Psoas muscle (tissue), 7 donors: ENCODE measurements at regions not wholly inside any gene's neighbourhood (a gene's known extent, or its start where the extent isn't known, plus 50 kb on each side); places are given as distances from the start of the nearest gene placed in this dataset.

Experiments
- ATAC-seq, 4 donors: fragments of 200-7000 bp; cut with Tn5 transposase; one replicate each; pipeline ENCODE4 v1.9.1; 2020; ENCODE audit warnings: moderate library complexity in 3 of 4, mild to moderate bottlenecking in 2 of 4
- DNase-seq, 2 donors: peaks; one replicate each; pipeline ENCODE4 v3.0.0-alpha.2; 2020
- H3K27ac ChIP-seq: fragments of 200-600 bp; one replicate; pipeline ENCODE4 v1.8.0; 2022
- H3K27me3 ChIP-seq, 3 donors: fragments of 200-600 bp in 1 of 3; one replicate each; pipeline versions ENCODE4 v1.6.1 to v1.8.0; 2013 to 2022; ENCODE audit warnings: low read length in 2 of 3, mild to moderate bottlenecking in 2 of 3, moderate library complexity in 1 of 3; ENCODE audit not compliant: insufficient read depth in 3 of 3
- H3K36me3 ChIP-seq, 2 donors: fragments of 200-600 bp in 1 of 2; one replicate each; pipeline versions ENCODE4 v1.6.1 to v1.8.0; 2013 to 2022; ENCODE audit warnings: low read depth in 1 of 2, mild to moderate bottlenecking in 1 of 2, moderate library complexity in 1 of 2; ENCODE audit not compliant: insufficient read depth in 1 of 2
- H3K4me1 ChIP-seq: fragments of 200-600 bp; one replicate; pipeline ENCODE4 v1.8.0; 2022
- H3K4me3 ChIP-seq: fragments of 200-600 bp; one replicate; pipeline ENCODE4 v1.8.0; 2022; ENCODE audit warnings: mild to moderate bottlenecking
- H3K9me3 ChIP-seq: fragments of 200-600 bp; one replicate; pipeline ENCODE4 v1.8.0; 2022
- WGBS, 3 donors: extraction: QIAGEN DNeasy Blood & Tissue Kit; methylation state at CpG; one replicate each; pipeline versions ENCODE4 v1.1.6 to v1.1.7; 2013; 5-methylcytosine and 5-hydroxymethylcytosine counted together
- intact Hi-C, 2 donors: fragments of 100-400 bp; cut with DNase I; formaldehyde crosslinking; loops; one replicate each; pipeline versions ENCODE4 v1.11.0 to v1.14.2; 2022
- TF ChIP-seq, protein P1 (sequence below): fragments of 200-600 bp; IDR thresholded peaks from one replicate; pipeline ENCODE4 v1.8.0; 2022; ENCODE audit warnings: antibody characterized with exemption
- donor health status: healthy with polysubstance abuse.
- donor health status: DM: no; HTN: no; CAD: no; lungs with moderate emphysema.
- donor health status: Bipolar disorder and iron deficiency.
- donor health status: healthy.
- donor health status: DM: yes; HTN: yes; CAD: no.
- donor health status: DM: no; HTN: no; CAD: no.
- donor health status: DM: yes; HTN: yes; CAD: no.

GRCh38 chr16:62978451-62978850 lies 942.2 kb upstream of the CDH8 start:
- no peak for DNase-seq
- no peak overlapping the region for H3K27ac ChIP-seq

GRCh38 chr16:62977876-62978275 lies 941.6 kb upstream of the CDH8 start:
- H3K27ac ChIP-seq = no peak overlapping the region
- DNase-seq (no peak), ATAC-seq (no peak)
- no peak overlapping the region for H3K4me3 ChIP-seq
- intact Hi-C loops = no loop called here
- H3K9me3 ChIP-seq = no peaks in the 10 kb centered on the region
- H3K4me1 ChIP-seq = no peaks in the 10 kb centered on the region
- no peaks in the 10 kb centered on the region for H3K27me3 ChIP-seq
- TF ChIP-seq, protein P1, sequence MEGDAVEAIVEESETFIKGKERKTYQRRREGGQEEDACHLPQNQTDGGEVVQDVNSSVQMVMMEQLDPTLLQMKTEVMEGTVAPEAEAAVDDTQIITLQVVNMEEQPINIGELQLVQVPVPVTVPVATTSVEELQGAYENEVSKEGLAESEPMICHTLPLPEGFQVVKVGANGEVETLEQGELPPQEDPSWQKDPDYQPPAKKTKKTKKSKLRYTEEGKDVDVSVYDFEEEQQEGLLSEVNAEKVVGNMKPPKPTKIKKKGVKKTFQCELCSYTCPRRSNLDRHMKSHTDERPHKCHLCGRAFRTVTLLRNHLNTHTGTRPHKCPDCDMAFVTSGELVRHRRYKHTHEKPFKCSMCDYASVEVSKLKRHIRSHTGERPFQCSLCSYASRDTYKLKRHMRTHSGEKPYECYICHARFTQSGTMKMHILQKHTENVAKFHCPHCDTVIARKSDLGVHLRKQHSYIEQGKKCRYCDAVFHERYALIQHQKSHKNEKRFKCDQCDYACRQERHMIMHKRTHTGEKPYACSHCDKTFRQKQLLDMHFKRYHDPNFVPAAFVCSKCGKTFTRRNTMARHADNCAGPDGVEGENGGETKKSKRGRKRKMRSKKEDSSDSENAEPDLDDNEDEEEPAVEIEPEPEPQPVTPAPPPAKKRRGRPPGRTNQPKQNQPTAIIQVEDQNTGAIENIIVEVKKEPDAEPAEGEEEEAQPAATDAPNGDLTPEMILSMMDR = no peak
- no peaks in the 10 kb centered on the region for H3K36me3 ChIP-seq
- WGBS, 3 donors = 88 to 94% (median 93%) methylated on average over 1 of the region's 1 CpG

More at GRCh38 chr16:62978451-62978850, 942.2 kb upstream of the CDH8 start:
- TF ChIP-seq, protein P1 = no peak
- no peaks in the 10 kb centered on the region for H3K9me3 ChIP-seq
- H3K4me3 ChIP-seq = no peak overlapping the region
- H3K36me3 ChIP-seq = no peaks in the 10 kb centered on the region
- no peaks in the 10 kb centered on the region for H3K4me1 ChIP-seq
- no peaks in the 10 kb centered on the region for H3K27me3 ChIP-seq
- intact Hi-C loops = no loop called here
- no peak for ATAC-seq

- Histone ChIP-seq H3K4me1 (no peaks in the 10 kb centered on the region), H3K9me3 (no peaks in the 10 kb centered on the region), H3K27ac (no peak overlapping the region), H3K27me3 (no peaks in the 10 kb centered on the region), H3K4me3 (no peak overlapping the region), H3K36me3 (no peaks in the 10 kb centered on the region)
- 79 to 88% (median 86%) methylated on average over 1 of the region's 1 CpG for whole genome bisulfite sequencing, 3 donors
- ATAC-seq (no peak), DNase-seq (no peak)
- TF ChIP-seq, protein P1 = no peak
- intact Hi-C loops = no loop called here
These were observed 938.2 kb upstream of the CDH8 start for GRCh38 chr16:62974424-62974823.

- H3K4me1 ChIP-seq = no peaks in the 10 kb centered on the region
- ATAC-seq = no peak
- no peak for DNase-seq
- H3K4me3 ChIP-seq = no peak overlapping the region
- TF ChIP-seq, protein P1 = no peak
- intact Hi-C loops = no loop called here
- peaks cover 0 to 2% (median 0%) of the 10 kb centered on the region in 3 donors for H3K27me3 ChIP-seq
- H3K36me3 ChIP-seq = no peaks in the 10 kb centered on the region
- no peaks in the 10 kb centered on the region for H3K9me3 ChIP-seq
- H3K27ac ChIP-seq = no peak overlapping the region
These were observed 934.6 kb upstream of the CDH8 start for GRCh38 chr16:62970851-62971250.

- ATAC-seq = no peak
- TF ChIP-seq, protein P1 = no peak
- intact Hi-C loops = no loop called here
These were observed 933.6 kb upstream of the CDH8 start for GRCh38 chr16:62969711-62970318.

More at GRCh38 chr16:62969711-62970318, 933.6 kb upstream of the CDH8 start:
- no peak overlapping the region for H3K4me3 ChIP-seq
- peaks cover 0 to 2% (median 0%) of the 10 kb centered on the region in 3 donors for H3K27me3 ChIP-seq
- DNase-seq = no peak
- H3K27ac ChIP-seq = no peak overlapping the region
- no peaks in the 10 kb centered on the region for H3K9me3 ChIP-seq
- H3K4me1 ChIP-seq = no peaks in the 10 kb centered on the region
- no peaks in the 10 kb centered on the region for H3K36me3 ChIP-seq
